GM06990 (cell line): ENCODE measurements at regions not wholly inside any gene's neighbourhood (a gene's known extent, or its start where the extent isn't known, plus 50 kb on each side); places are given as distances from the start of the nearest gene placed in this dataset.
"Not testable (repeated sequence)": the region's sequence is repeated elsewhere in the genome, so short reads cannot be mapped to it uniquely, and the experiment has no call there.

Experiments
- DNase-seq: peaks from one replicate; pipeline ENCODE4 v3.0.0-alpha.2; 2011; ENCODE audit not compliant: insufficient read length; ENCODE audit errors: extremely low read depth
- H3K27me3 ChIP-seq: replicated peaks from 2 replicates; pipeline ENCODE4 v1.6.0; 2011; ENCODE audit warnings: low read length; ENCODE audit not compliant: control insufficient read depth, insufficient read depth
- H3K36me3 ChIP-seq: 2 replicates; pipeline ENCODE4 v1.5.1; 2011; ENCODE audit warnings: low read length; ENCODE audit not compliant: control insufficient read depth, insufficient read depth
- H3K4me3 ChIP-seq: replicated peaks from 2 replicates; pipeline ENCODE4 v1.5.1; 2011; ENCODE audit warnings: low read depth, mild to moderate bottlenecking, control low read depth, low read length
- CTCF ChIP-seq: IDR thresholded peaks from 2 replicates; pipeline ENCODE4 v1.5.1; 2011; ENCODE audit warnings: low read length, control low read depth, mild to moderate bottlenecking, inconsistent platforms; ENCODE audit not compliant: insufficient read depth, poor library complexity, severe bottlenecking

GRCh38 chr9:99497641-99498040 lies 275.6 kb downstream of the SEC61B start:
- no peaks in the 10 kb centered on the region for H3K36me3 ChIP-seq
- no peaks in the 10 kb centered on the region for H3K27me3 ChIP-seq
- no peak overlapping the region for H3K4me3 ChIP-seq
- TF ChIP-seq CTCF: no peak
- DNase-seq: no peak

- H3K36me3 ChIP-seq, H3K4me3 ChIP-seq, DNase-seq: not testable (repeated sequence)
Observed at GRCh38 chr9:99498979-99499378, 276.9 kb downstream of the SEC61B start.

GRCh38 chr9:99505936-99506335 lies 283.9 kb downstream of the SEC61B start:
- H3K36me3 ChIP-seq: no peaks in the 10 kb centered on the region
- TF ChIP-seq CTCF: no peak
- no peak overlapping the region for H3K4me3 ChIP-seq
- no peaks in the 10 kb centered on the region for H3K27me3 ChIP-seq
- DNase-seq: no peak

More at GRCh38 chr9:99498979-99499378, 276.9 kb downstream of the SEC61B start:
- H3K27me3 ChIP-seq: not testable (repeated sequence)

- Histone ChIP-seq H3K36me3 (no peaks in the 10 kb centered on the region), H3K27me3 (no peaks in the 10 kb centered on the region), H3K4me3 (no peak overlapping the region)
- DNase-seq: no peak
- TF ChIP-seq CTCF: no peak
Observed at GRCh38 chr9:99506747-99507348, 284.8 kb downstream of the SEC61B start.

- Histone ChIP-seq H3K4me3 (no peak overlapping the region), H3K27me3 (no peaks in the 10 kb centered on the region), H3K36me3 (no peaks in the 10 kb centered on the region)
- DNase-seq: no peak
- no peak for TF ChIP-seq CTCF
Observed at GRCh38 chr9:99509065-99509745, 287.1 kb downstream of the SEC61B start.

- H3K27me3 ChIP-seq: no peaks in the 10 kb centered on the region
- no peak for DNase-seq
- H3K4me3 ChIP-seq: no peak overlapping the region
- H3K36me3 ChIP-seq: no peaks in the 10 kb centered on the region
- TF ChIP-seq CTCF: no peak
Observed at GRCh38 chr9:99509900-99510535, 287.9 kb downstream of the SEC61B start.
